Spleen (tissue), 7 donors: ENCODE measurements at regions not wholly inside any gene's neighbourhood (a gene's known extent, or its start where the extent isn't known, plus 50 kb on each side); places are given as distances from the start of the nearest gene placed in this dataset.

Experiments used
- CTCF ChIP-seq, 11 experiments: fragments of 200-600 bp in 7 of 11; fragments of 450-650 bp in 4 of 11; sonication (generic) in 4 of 11; IDR thresholded peaks in 8 of 11; conservative IDR thresholded peaks in 3 of 11; 1 replicate in 7 of 11; 2 replicates in 4 of 11; pipeline versions ENCODE4 v1.4.0 to v1.8.0; 2016 to 2021; ENCODE audit warnings: antibody characterized with exemption in 11 of 11, inconsistent platforms in 4 of 11, mild to moderate bottlenecking in 1 of 11
- POLR2A ChIP-seq, 3 donors: fragments of 450-650 bp; IDR thresholded peaks; one replicate each; pipeline ENCODE4 v1.5.1; 2017; ENCODE audit warnings: antibody characterized with exemption in 3 of 3, mild to moderate bottlenecking in 1 of 3
- POLR2AphosphoS5 ChIP-seq, 3 donors: sonication (generic); formaldehyde crosslinking; IDR thresholded peaks; one replicate each; pipeline ENCODE4 v1.5.1; 2017; ENCODE audit warnings: antibody characterized with exemption in 3 of 3
- donor health status: DM: no; HTN: no; CAD: no; lungs with moderate emphysema.
- donor health status: DM: no; HTN: no; CAD: no.
- donor health status: DM: no; HTN: no; CAD: no.

GRCh38 chr10:20399772-20400171 is 497.3 kb downstream of the NEBL start:
- TF ChIP-seq CTCF (IDR thresholded peaks at IDR 0.05 in 8 of 11, conservative IDR thresholded peaks at IDR 0.05 in 3 of 11): no peak
- no peak for TF ChIP-seq POLR2AphosphoS5 (IDR thresholded peaks at IDR 0.05)
- no peak for TF ChIP-seq POLR2A (IDR thresholded peaks at IDR 0.05)
